OCI-LY3 (cell line): ENCODE measurements at regions not wholly inside any gene's neighbourhood (a gene's known extent, or its start where the extent isn't known, plus 50 kb on each side); places are given as distances from the start of the nearest gene placed in this dataset.

ENCODE experiments used
- CTCF ChIP-seq: fragments of 200-600, 300-600 bp; sonication (generic); IDR thresholded peaks from 2 replicates; pipeline ENCODE4 v1.5.1; 2014; ENCODE audit warnings: antibody characterized with exemption, low read length, low read depth
- EZH2phosphoT487 ChIP-seq: fragments of 200-600 bp; shearing (Covaris generic); IDR thresholded peaks from 2 replicates; pipeline ENCODE4 v1.6.1; 2018; ENCODE audit warnings: antibody characterized with exemption, mixed run types, low read depth

GRCh38 chr20:46797206-46797605, 87.8 kb downstream of the SLC2A10 start:
- no peak for TF ChIP-seq CTCF
- no peak for TF ChIP-seq EZH2phosphoT487
